Body of pancreas (tissue), 4 donors: ENCODE measurements at regions not wholly inside any gene's neighbourhood (a gene's known extent, or its start where the extent isn't known, plus 50 kb on each side); places are given as distances from the start of the nearest gene placed in this dataset.

Experiments
- ATAC-seq: fragments of 150-250 bp; one replicate; pipeline ENCODE4 v1.9.1; 2016
- DNase-seq, 4 donors: peaks; one replicate each; pipeline ENCODE4 v3.0.0-alpha.2; 2019
- H3K27ac ChIP-seq, 4 donors: fragments of 200-600 bp; sonication (generic); 1 replicate in 3 of 4; 2 replicates in 1 of 4; pipeline versions ENCODE4 v1.5.1 to v1.6.1; 2016 to 2019; ENCODE audit warnings: mild to moderate bottlenecking in 1 of 4, mixed read lengths in 1 of 4, moderate library complexity in 1 of 4
- H3K27me3 ChIP-seq, 2 donors: fragments of 200-600 bp; sonication (generic); one replicate each; pipeline ENCODE4 v1.6.0; 2016; ENCODE audit warnings: mild to moderate bottlenecking in 1 of 2
- H3K36me3 ChIP-seq, 2 donors: fragments of 200-600 bp; sonication (generic); replicated peaks in 1 of 2; 2 replicates each; pipeline ENCODE4 v1.5.1; 2016; ENCODE audit warnings: low read depth in 2 of 2; ENCODE audit not compliant: insufficient read depth in 1 of 2
- H3K4me1 ChIP-seq: fragments of 200-600 bp; sonication (generic); one replicate; pipeline ENCODE4 v1.6.0; 2016
- H3K4me3 ChIP-seq, 2 donors: fragments of 200-600 bp; sonication (generic); 1 replicate in 1 of 2; 2 replicates in 1 of 2; pipeline ENCODE4 v1.5.1; 2016 to 2019
- H3K9me3 ChIP-seq, 3 donors: fragments of 200-600 bp; sonication (generic); 1 replicate in 2 of 3; 2 replicates in 1 of 3; pipeline ENCODE4 v1.5.1; 2016
- POLR2A ChIP-seq, 3 donors: fragments of 450-650 bp; IDR thresholded peaks; one replicate each; pipeline ENCODE4 v1.6.1; 2016; ENCODE audit warnings: antibody characterized with exemption in 3 of 3, mild to moderate bottlenecking in 2 of 3
- WGBS, 2 donors: methylation state at CpG; one replicate each; pipeline ENCODE4 v1.1.5; 2017; 5-methylcytosine and 5-hydroxymethylcytosine counted together
- intact Hi-C: fragments of 100-400 bp; cut with DNase I; formaldehyde crosslinking; loops from one replicate; pipeline ENCODE4 v1.15.1; 2023
- TF ChIP-seq, protein P1 (sequence below), 7 experiments: fragments of 450-650 bp in 4 of 7; fragments of 200-600 bp in 3 of 7; sonication (generic) in 3 of 7; IDR thresholded peaks; one replicate each; pipeline ENCODE4 v1.5.1; 2016 to 2019; ENCODE audit warnings: antibody characterized with exemption in 7 of 7

DNA sequence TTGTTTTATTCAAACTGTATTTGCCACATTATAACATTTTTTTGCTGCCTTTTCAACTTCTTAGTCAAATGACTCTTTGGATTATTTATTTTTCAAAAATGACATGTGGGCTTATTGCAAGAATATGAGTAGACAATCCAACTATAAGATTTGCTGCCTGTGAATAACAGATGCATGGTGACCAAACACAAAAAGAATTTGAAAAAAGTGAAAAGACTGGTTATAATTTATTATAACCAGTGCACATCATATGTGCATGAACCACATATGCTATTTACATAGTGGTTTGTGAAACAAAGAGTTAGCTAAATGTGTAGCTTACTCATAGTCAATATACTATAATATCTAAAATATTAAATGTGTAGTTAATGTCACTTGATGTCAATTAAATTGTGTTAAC lies 2086.8 kb downstream of the ARAP2 start:
- Histone ChIP-seq H3K9me3 (no peaks in the 10 kb centered on the region), H3K27me3 (no peaks in the 10 kb centered on the region), H3K36me3 (no peaks in the 10 kb centered on the region), H3K27ac (no peak overlapping the region), H3K4me1 (no peaks in the 10 kb centered on the region), H3K4me3 (no peak overlapping the region)
- no peak for ATAC-seq
- TF ChIP-seq, protein P1, sequence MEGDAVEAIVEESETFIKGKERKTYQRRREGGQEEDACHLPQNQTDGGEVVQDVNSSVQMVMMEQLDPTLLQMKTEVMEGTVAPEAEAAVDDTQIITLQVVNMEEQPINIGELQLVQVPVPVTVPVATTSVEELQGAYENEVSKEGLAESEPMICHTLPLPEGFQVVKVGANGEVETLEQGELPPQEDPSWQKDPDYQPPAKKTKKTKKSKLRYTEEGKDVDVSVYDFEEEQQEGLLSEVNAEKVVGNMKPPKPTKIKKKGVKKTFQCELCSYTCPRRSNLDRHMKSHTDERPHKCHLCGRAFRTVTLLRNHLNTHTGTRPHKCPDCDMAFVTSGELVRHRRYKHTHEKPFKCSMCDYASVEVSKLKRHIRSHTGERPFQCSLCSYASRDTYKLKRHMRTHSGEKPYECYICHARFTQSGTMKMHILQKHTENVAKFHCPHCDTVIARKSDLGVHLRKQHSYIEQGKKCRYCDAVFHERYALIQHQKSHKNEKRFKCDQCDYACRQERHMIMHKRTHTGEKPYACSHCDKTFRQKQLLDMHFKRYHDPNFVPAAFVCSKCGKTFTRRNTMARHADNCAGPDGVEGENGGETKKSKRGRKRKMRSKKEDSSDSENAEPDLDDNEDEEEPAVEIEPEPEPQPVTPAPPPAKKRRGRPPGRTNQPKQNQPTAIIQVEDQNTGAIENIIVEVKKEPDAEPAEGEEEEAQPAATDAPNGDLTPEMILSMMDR (IDR thresholded peaks at IDR 0.05), result no peak
- no peak for TF ChIP-seq POLR2A (IDR thresholded peaks at IDR 0.05)
- DNase-seq, result no peak
- intact Hi-C loops, result no loop called here

DNA sequence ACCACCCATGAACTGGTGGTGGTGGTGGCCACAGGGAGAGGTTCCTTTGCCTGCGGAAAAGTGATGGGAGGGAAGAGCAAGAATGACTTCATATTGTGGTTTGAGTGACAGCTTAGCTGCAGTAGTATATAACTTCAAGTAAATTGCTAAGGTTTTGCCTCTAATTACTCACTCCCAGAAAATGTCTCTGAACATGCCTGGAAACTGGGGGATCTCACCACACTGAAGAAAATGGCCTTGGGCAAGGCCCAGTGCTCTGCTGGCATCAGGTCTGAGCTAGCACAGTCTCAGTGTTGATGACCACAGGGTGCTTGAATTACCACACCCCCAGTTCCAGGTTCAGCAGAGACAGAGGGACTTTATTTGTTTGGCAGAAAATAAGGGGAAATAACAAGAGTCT lies 2085.4 kb downstream of the ARAP2 start:
- Histone ChIP-seq H3K4me3 (no peak overlapping the region), H3K36me3 (no peaks in the 10 kb centered on the region), H3K27ac (no peak overlapping the region), H3K27me3 (no peaks in the 10 kb centered on the region), H3K4me1 (no peaks in the 10 kb centered on the region), H3K9me3 (no peaks in the 10 kb centered on the region)
- TF ChIP-seq, protein P1 (IDR thresholded peaks at IDR 0.05), result no peak
- TF ChIP-seq POLR2A (IDR thresholded peaks at IDR 0.05), result no peak
- DNase-seq (no peak), ATAC-seq (no peak)
- intact Hi-C loops, result no loop called here
- WGBS, 2 donors, result 38 to 90% methylated on average over 1 of the region's 1 CpG

DNA sequence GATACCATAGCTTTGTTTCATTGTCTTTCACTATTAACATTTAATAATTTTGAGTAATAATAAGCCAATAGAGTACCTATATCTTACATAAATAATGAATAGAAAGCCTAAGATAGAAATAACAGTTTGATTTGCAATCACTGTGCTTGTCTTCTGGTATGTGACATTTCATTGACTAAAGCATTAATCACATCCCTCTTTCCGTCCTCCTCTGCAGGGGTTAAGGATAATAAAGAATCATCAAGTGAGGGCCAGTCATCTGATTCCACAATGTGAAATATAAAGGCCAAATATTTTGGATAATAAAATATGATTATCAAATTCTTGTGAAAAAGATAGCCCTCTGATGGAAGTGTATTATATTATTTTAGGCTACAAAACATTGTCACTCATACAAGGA lies 2073.4 kb downstream of the ARAP2 start:
- intact Hi-C loops, result no loop called here
- Histone ChIP-seq H3K4me1 (no peaks in the 10 kb centered on the region), H3K9me3 (no peaks in the 10 kb centered on the region), H3K27me3 (no peaks in the 10 kb centered on the region), H3K36me3 (no peaks in the 10 kb centered on the region), H3K4me3 (no peak overlapping the region), H3K27ac (no peak overlapping the region)
- WGBS, 2 donors, result 6 to 14% methylated on average over 1 of the region's 1 CpG
- TF ChIP-seq, protein P1 (IDR thresholded peaks at IDR 0.05), result no peak
- TF ChIP-seq POLR2A (IDR thresholded peaks at IDR 0.05), result no peak
- DNase-seq, result no peak
- ATAC-seq, result no peak

DNA sequence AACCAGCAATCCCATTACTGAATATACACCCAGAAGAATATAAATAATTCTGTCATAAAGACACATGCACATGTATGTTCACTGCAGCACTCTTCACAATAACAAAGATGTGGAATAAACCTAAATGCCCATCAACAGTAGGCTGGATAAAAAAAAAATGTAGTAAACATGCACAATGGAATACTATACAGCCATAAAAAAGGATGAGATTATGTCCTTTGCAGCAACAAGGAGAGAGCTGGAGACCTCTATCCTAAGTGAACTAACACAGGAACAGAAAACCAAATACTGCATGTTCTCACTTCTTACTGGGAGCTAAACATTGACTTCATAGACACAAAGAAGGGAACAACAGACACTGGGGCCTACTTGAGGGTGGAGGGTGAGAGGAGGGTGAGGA lies 2067.7 kb downstream of the ARAP2 start:
- H3K27me3 ChIP-seq, result no peaks in the 10 kb centered on the region
- no peaks in the 10 kb centered on the region for H3K36me3 ChIP-seq
- H3K4me1 ChIP-seq, result no peaks in the 10 kb centered on the region
- no peaks in the 10 kb centered on the region for H3K9me3 ChIP-seq
- ATAC-seq (no peak), DNase-seq (no peak)
- no peak overlapping the region for H3K27ac ChIP-seq
- TF ChIP-seq, protein P1 (IDR thresholded peaks at IDR 0.05), result no peak
- no peak for TF ChIP-seq POLR2A (IDR thresholded peaks at IDR 0.05)
- intact Hi-C loops, result no loop called here
- no peak overlapping the region for H3K4me3 ChIP-seq

DNA sequence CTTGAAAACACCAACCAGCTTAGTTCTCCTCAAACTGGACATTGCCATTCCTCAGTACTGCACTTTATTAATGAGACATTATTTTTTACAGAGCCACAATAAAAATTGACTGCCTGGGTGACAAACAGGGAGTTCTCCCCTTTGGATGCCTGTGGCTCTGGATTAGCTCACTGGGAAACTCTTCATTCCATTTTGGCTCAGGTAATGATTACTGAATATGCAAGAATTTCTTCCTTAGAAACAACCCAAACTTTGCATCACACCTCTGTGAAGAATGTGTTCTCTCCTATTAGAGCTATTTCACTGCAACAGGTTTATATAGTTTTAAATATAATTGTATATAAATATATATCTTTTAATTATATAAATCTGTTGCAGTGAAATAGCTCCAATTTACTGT lies 2065.8 kb downstream of the ARAP2 start:
- H3K27ac ChIP-seq, result no peak overlapping the region
- TF ChIP-seq, protein P1 (IDR thresholded peaks at IDR 0.05), result no peak
- no peak for TF ChIP-seq POLR2A (IDR thresholded peaks at IDR 0.05)
- H3K36me3 ChIP-seq, result no peaks in the 10 kb centered on the region
- intact Hi-C loops, result no loop called here
- H3K4me3 ChIP-seq, result no peak overlapping the region
- no peak for DNase-seq
- no peaks in the 10 kb centered on the region for H3K9me3 ChIP-seq
- no peaks in the 10 kb centered on the region for H3K27me3 ChIP-seq
- ATAC-seq, result no peak
- no peaks in the 10 kb centered on the region for H3K4me1 ChIP-seq
